Glomerular endothelial cell (primary cell): ENCODE measurements at regions not wholly inside any gene's neighbourhood (a gene's known extent, or its start where the extent isn't known, plus 50 kb on each side); places are given as distances from the start of the nearest gene placed in this dataset.

Experiments used
- DNase-seq: peaks from one replicate; pipeline ENCODE4 v3.0.0-alpha.2; 2011; ENCODE audit warnings: low read depth, low spot score; ENCODE audit errors: extremely low read depth

- no peak for DNase-seq
Observed at GRCh38 chr6:80673367-80673766, 566.9 kb downstream of the BCKDHB start.

DNA sequence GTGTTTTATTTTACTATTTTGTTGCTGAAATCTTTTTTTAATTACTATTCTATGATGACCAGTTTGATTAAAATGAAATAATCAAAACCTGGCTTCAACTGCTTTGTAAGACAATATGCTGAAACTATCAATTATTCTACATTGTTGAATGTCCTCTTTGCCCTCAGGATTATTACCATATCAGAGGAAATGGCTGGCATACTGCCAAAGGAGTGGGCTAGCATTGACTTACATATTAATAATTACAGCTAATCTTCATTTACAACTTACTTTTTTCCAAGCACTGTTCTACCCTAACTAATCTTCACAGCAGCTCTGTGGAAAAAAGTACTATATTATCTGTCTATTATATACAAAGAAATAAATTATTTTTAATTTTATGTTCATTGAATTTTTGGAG is 560.5 kb downstream of the BCKDHB start:
- no peak for DNase-seq

DNA sequence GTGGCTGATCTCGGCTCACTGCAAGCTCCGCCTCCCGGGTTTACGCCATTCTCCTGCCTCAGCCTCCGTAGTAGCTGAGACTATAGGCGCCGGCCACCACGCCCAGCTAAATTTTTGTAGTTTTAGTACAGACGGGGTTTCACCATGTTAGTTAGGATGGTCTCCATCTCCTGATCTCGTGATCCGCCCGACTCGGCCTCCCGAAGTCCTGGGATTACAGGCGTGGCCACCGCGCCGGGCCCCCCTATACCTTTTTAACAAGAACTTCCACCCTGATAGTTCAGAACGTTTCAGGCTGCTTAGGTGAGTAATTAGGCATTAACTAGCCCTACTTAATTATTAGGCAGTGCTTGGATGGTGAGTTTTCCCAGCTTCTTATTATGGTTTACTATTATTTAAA is 552.5 kb downstream of the BCKDHB start:
- no peak for DNase-seq

GRCh38 chr6:80647156-80647555 is 540.7 kb downstream of the BCKDHB start:
- no peak for DNase-seq

DNA sequence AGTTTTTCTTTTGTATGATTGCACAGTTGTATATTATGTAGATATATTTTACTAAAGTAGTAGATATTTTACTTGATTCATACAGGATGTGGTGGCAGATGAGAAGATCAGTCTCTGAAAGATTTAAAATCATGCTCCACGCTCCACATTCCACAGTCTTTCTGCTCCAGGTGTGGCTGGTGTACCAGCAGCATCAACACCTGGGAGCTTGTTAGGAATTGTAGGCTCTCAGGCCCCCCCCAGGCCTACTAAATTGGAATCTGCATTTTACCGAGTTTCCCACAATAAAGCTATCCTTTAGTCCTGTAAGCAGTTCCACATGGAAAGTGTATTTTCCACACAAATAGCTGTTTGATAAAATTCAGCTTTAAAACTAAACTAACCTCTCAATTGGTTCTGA is 537.4 kb downstream of the BCKDHB start:
- DNase-seq: no peak

DNA sequence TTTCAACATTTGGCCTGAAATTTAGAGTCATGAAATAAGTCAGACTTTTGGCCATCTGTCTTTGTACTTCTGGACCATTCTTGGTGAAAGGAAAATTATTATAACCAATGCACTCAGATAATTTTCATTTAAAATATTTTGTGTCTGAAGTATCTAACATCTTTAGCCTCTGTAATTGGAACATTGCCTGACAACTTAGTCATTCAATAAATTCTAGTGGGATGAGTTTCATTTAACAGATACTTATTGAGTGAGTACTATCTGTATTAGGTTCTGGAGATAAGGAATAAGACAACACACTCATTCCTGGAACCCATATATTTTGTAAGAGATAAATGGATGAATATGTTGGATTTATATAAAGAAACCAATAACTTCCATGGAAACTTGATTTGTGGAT is 536.0 kb downstream of the BCKDHB start:
- DNase-seq: no peak

GRCh38 chr6:80641591-80641990 is 535.1 kb downstream of the BCKDHB start:
- DNase-seq: no peak

DNA sequence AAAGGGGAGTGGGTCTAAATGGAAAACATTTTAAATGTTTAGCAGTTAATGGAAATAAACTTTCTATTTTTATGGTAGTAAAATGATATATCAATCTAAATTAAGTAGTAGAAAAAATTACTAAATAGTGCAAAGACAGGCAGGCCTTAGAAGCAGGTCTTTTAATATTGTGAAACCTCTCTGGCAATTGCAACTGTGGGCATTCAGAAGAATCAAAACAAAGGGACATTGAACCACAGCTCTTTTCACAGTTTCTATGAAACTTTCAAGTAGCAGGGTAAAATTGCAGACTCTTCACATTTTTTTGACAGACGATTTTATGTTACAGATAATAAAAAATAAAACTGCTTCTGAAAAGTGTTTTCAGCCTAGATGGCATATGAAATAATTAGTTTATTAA is 533.7 kb downstream of the BCKDHB start:
- DNase-seq: no peak

- DNase-seq: no peak
Observed at GRCh38 chr6:80639181-80639629, 532.7 kb downstream of the BCKDHB start.

- peak; percentile 94 for DNase-seq
Observed at GRCh38 chr6:80638213-80639055, 532.0 kb downstream of the BCKDHB start.

DNA sequence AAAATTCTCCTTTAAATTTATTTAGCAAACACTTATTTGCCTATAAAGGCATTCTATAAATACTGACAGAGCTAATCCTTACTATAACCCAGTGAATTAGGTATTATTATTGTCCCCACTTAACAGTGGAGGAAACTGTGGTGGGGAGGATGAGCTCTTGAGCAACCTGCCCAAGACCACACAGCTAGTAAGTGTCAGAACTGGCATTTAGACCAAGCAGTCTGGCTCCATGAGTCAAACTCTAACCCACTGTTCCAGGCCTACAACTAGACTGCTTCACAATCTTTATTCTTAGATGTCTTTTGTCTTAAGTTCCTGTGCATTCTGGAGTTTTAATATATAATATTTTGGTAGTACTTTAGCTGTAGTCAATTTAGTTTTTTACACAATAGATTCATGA is 530.8 kb downstream of the BCKDHB start:
- no peak for DNase-seq

GRCh38 chr6:80636689-80637088 is 530.2 kb downstream of the BCKDHB start:
- no peak for DNase-seq

DNA sequence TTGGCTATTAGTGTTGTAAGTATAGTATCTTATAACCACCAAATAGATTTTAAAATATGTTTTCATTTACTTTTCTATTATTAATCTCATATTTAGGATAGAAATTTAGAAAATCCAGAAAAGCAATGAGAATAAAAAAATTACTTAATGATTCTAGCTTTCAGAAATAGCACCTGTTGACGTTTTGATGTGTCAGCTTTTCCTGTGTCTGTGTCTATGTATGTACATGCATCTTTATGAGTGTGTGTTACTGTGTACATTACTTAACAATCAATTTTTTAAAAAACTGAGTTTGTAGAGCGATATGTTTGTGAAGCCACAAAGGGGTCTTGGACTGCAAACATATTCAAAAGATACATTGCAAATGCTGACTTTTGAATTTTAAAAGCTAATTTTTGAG is 526.9 kb downstream of the BCKDHB start:
- DNase-seq: no peak

DNA sequence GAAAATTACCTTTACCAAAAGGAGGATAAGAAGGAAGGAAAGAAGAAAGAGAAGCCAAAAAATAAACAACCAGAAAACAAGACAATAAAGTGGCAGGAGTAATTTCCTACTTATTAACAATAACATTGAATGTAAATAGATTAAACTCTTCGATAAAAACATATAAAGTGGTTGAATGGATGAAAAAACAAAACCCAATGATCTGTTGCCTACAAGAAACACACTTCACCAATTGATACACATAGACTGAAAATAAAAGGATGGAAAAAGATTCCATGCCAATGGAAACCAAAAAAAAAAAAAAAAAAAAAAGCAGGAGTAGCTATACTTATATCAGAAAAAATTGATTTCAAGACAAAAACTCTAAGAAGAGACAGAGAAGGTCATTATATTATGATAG is 518.9 kb downstream of the BCKDHB start:
- no peak for DNase-seq

DNA sequence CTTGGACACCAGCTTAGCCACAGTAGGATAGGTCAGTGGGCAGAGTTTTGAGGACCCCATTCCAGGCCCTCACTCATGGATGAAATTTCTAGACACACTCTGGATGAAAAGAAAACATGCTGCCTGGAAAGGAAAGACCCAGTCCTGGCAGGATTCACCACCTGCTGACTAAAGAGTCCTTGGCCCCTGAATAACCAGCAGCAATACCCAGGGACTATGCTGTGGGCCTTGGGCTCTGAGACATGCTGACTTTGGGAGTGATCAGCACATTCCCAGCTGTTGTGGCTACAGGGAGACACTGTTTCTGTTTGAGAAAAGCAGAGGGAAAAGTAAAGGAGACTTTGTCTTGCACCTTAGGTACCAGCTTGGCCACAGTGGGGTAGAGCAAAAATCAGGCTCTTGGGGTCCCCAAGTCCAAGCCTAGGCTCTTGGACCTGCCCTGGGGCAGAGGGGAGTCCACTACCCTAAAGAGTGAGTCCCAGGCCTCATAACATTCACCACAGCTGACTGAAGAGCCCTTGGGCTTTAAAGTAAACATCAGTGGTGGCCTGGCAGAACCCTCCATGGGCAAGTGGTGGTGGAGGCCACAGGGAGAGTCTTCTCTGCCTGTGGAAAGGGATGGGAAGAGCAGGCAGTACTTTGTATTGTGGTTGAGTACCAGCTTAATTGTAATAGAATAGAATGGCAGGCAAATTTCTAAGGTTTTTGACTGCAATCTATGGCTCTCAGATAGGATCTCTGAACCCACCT is 516.8 kb downstream of the BCKDHB start:
- DNase-seq: no peak

- DNase-seq: no peak
Observed at GRCh38 chr6:80622641-80623040, 516.2 kb downstream of the BCKDHB start.

DNA sequence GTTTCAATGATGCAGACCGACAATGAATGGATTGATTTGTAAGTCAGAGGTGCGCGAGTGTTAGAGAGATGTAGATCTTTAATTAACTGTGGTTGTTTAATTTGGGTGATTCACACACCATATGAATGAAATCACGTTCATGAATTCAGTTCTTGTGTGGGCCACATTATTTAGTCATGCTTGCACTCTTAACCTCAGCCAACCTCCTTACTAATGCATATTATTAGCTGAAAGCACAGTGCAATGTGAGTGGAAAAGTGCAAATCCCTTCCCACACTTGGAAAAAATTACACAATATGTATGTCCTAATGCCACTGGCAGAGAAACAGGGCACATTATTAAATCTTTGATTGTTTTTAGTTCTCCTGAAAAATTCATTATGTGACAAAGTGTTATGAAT is 512.5 kb downstream of the BCKDHB start:
- DNase-seq: no peak

- DNase-seq: no peak
Observed at GRCh38 chr6:80610846-80611245, 504.4 kb downstream of the BCKDHB start.

DNA sequence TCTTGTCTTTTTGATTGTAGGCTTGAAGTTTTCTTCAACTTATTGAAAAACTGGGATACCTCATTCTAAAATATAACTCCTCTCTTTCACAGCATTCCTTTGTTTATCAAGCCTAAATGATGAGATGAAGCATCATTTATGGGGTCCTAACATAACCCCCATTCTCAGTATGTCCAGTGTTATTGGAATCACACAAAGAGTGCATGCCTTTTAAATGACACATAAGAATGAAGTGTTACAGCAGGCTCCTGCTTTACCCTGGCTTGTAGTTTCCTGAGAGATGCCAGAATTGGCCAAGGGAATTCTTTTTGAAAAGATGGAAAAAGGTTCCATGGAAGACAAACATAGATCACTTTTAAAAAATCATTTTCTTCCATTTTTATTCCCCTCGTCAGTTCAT is 502.4 kb downstream of the BCKDHB start:
- DNase-seq: no peak

DNA sequence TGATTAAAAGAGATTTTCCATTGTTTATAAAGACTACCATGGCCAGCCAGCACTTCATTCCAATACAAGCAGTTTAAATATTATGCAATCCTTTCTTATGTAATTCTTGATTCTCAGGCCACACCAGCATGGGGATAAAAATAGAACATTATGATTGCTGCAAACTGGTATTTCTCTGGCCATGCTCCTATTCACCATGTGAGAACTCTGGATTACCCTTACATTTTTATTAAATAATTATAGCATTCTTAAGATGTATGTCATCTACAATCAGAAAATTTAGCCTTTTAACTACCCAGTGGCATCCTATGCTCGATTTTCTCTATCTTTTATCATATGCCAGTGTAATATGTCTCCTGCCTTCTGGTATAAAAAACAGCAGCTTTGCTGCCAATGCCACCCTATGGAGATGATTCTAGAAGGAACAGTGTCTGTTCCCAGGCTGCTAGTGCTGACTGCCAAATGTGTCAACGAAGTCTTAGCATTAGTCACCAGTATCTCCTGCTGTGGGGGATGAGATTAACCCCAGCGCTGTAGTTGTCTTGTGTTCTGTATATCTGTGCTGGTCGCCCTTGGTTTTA is 501.4 kb downstream of the BCKDHB start:
- DNase-seq: no peak

GRCh38 chr6:80605165-80605989 is 498.9 kb downstream of the BCKDHB start:
- peak; percentile 39 for DNase-seq
